GM18519 (cell line): ENCODE measurements at regions not wholly inside any gene's neighbourhood (a gene's known extent, or its start where the extent isn't known, plus 50 kb on each side); places are given as distances from the start of the nearest gene placed in this dataset.

Source experiments
- ATAC-seq: cut with Tn5 transposase; IDR thresholded peaks from one replicate; pipeline ENCODE4 v1.9.1; 2021; ENCODE audit warnings: mild to moderate bottlenecking, moderate library complexity; ENCODE audit not compliant: unreplicated experiment, low FRiP score

DNA sequence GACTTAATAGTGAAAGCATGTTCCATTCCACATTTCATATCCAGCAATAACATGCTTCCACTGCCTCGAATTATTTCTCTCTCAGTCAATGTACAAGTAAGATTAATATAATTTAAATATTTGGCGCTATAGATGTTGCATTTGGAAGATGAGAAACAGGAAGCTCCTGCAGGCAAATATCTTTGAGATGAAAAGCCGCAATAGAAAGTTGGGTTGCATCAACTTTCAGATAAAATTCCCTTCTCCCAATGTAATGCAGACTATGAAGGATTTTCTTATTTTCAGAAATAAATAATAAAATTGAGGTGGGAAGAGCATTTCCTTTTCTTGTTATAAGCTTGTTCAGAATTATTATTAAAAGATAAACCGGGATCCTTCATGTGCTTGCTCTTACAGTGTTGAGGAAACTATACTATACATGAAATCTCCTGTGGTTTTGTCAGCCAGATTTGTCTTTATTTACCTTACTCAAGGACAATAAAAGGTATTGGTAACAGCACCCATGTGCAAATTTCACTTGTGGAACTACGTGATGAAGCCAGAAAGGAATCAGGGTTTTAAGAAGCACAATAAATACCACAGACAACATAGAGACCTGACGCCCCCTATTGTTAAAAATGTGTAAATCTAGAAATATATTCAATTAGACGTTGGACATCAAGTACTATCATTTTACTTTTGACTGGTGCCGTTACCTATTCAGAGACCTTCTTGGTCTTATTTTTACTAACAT lies 307.0 kb downstream of the ARPP21 start:
- ATAC-seq: no peak

- ATAC-seq: no peak
Measured at GRCh38 chr3:35946854-35947515, 307.7 kb downstream of the ARPP21 start.

DNA sequence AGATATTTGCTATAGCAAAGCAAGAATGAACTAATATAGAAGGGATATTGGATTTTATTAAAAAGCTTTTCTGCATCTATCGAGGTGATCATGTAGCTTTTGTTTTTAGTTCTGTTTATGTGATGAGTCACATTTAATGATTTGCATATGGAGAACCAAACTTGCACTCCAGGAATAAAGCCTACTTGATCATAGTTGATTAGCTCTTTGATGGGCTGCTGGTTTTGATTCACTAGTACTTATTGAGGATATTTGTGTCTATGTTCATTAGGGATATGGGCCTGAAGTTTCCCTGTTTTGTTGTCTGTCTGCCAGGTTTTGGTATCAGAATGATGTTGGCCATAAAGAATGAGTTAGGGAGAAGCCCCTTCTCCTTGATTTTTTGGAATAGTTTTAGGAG lies 310.7 kb downstream of the ARPP21 start:
- no peak for ATAC-seq

DNA sequence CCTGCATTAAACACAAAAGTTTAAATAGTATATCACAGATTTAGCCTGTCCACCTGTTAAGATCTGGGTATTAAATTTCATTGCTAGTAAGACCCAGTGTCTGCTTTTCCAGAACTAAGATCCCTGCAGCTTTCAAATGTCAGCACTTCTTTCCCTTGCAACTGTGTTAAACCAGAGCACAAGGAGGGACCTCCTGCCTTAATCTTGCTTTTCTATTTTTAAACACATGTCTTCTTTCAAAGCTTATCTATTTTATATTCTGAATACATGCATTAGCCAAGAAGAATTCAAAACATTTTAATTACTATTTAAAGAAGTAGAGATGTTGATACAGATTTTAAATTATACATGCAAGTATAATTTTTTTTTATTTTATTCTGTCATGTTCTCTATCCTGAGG lies 315.1 kb downstream of the ARPP21 start:
- no peak for ATAC-seq

- no peak for ATAC-seq
Measured at GRCh38 chr3:35965908-35966307, 326.6 kb downstream of the ARPP21 start.

DNA sequence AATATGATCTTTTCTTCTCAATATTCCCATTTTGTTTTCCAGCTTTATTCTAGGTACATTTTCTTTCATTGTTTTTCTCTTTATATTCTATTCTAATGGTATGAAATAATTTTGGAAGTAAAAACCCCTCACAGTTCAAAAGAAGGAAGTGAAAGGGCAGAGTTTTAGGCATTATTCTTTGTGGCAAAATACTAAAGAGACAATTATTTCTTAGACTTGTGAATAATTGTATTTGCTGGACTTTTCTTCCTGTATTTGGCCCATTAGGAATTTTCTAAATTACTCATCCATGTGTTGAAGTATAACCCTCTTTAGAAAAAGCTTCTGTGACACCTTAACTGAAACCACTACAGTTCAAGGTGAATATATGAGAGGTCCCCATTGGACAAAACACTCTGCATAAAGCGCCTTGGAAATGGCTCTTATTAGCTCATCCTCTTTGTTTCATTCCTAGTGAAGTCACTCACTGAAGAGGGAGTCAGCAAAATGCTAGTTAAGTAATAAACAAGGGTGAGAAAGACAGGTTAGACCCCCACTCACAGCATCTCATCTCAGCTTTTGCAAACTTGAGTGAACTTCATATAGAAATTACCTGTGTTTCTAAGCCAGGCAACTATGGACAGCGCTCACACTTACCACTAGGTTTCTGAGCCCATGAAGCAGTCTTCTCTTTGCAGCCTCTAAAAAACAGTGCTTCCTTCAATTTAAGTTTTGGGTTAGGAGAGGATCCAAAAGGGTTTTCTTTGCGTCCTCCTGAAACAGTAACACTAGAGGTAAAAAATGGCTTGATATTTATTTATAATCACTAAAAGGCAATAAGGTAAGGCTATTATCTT lies 327.5 kb downstream of the ARPP21 start:
- ATAC-seq: no peak

GRCh38 chr3:35968043-35968622 lies 328.8 kb downstream of the ARPP21 start:
- ATAC-seq: no peak

GRCh38 chr3:35969406-35969805 lies 330.1 kb downstream of the ARPP21 start:
- ATAC-seq: no peak

DNA sequence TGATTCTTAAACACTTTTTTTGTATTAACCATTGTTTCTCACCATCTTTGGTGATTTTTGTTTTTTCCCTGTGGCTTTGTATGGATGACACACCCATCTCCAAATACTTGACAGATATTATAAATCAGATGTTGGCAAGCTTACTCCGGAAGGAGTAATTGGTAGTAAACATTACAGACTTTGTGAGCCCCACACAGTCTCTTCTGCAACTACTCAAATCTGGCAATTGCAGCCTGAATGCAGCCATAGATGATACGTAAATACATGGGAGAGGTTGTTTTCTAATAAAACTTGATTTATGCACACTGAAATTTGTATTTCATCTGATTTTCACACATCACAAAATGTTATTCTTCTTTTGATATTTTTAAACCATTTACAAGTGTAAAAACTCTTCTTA lies 331.5 kb downstream of the ARPP21 start:
- no peak for ATAC-seq

GRCh38 chr3:35971686-35972085 lies 332.4 kb downstream of the ARPP21 start:
- ATAC-seq: no peak

DNA sequence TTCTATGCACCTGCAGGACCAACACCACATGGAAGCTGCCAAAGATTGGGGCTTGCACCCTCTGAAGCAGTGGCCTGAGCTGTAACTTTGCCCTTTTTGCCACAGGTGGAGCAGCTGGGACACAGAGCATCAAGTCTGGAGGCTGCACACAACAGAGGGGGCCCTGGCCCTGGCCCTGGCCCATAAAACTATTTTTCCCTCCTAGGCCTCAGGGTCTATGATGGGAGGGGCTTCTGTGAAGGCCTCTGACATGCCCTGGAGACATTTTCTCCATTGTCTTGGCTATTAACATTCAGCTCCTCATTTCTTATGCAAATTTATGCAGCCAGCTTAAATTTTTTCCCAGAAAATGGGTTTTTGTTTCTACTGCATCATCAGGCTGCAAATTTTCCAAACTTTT lies 335.5 kb downstream of the ARPP21 start:
- no peak for ATAC-seq

- ATAC-seq: no peak
Measured at GRCh38 chr3:35986161-35986560, 346.8 kb downstream of the ARPP21 start.

- ATAC-seq: no peak
Measured at GRCh38 chr3:35987386-35987785, 348.1 kb downstream of the ARPP21 start.

DNA sequence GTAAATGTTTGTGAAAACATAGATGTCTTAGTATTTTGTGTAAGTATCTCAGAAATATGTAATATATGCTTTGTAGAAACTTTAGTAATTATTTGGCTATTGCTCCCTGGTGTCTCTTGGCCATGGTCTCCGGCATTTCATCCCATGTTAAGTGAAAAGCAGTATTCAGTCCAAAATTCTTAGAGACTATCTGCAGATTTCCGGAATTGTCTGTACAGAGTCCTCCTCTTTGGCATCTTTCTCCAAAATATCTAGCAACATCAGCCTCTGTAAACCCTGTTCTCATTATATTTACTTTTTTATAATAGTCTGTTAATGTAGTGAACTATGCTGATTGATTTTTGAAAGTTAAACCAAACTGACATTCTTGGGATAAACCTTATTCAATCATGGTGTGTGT lies 352.7 kb downstream of the ARPP21 start:
- no peak for ATAC-seq

DNA sequence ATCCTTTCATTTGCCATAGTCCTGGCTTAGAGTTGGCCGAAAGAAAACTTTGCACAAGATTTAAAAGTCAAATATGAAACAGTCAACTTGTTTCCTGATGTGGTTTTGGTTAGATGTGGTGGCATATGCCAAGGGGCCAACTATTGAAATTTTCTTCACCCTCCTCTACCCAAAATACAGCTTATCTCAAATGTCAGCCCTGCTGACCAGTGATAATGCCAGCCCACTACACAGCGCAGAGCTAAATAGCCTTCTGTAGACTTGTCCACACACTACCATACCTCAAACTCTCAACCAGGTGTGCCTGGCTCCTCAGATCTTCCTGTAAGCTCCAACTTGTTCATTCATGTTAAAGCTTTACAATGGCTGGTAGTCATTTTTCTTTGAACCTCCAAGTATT lies 368.5 kb upstream of the STAC start:
- no peak for ATAC-seq

DNA sequence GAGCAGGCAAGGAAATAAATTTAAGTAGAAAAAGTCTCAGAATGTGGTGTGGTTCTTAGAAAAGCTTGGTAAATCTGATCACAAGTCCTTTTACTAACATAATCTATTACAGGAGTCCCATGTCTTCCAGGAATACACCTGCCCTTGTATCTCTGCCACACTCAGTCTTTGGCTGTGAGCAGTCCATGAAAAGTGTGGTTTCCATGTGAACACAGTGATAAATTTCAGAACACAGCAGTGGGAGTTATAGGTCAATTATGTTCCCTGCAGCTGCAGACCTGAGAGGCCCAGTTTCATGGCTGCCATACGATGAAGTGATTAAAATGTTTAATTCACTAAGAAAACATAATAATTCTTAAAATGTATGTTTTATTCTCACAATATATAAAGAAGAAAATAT lies 366.9 kb upstream of the STAC start:
- no peak for ATAC-seq

- ATAC-seq: no peak
Measured at GRCh38 chr3:36025232-36025631, 355.1 kb upstream of the STAC start.

DNA sequence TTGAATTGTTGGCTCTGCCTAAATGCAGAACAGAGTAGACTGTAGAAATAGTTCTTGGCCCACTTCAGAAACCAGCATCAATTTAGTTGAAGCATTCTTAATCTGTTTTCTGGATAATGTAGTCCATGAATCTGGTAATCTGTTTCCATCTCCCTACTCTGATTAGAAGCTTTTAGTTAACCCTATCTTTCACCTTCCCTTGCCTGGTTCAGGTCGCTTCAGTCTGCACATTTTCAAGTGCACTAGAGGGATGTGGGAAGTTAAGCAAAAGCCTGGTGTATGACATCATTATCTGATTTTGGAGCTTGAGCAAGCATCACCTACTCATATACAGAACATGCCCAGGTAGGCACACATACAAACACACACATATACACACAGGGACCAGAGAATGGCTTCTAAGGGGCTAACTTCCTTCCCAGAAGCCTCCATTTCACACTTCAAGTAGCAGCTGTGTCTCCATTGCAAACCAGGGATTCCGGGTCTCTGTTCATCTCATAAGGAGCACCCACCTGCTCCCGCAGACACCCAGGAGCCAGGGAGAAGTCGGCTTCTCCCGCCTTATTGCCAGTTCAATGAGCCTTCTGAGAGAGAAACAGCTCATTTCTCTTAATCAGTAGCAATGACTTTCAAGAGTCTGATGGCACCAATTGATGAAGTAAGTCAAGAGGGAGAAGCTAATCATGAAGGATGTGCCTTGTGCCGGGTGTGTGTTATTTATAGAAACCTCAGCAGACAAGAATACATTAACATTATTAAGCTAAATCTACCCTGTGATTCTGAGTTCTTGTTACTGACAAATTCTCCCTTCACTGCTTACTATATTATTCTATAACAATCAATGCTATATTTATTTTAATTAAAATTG lies 347.9 kb upstream of the STAC start:
- no peak for ATAC-seq

- no peak for ATAC-seq
Measured at GRCh38 chr3:36058404-36059030, 321.8 kb upstream of the STAC start.

- no peak for ATAC-seq
Measured at GRCh38 chr3:36060950-36061349, 319.4 kb upstream of the STAC start.
